ENCODE measurements at regions not wholly inside any gene's neighbourhood (a gene's known extent, or its start where the extent isn't known, plus 50 kb on each side); places are given as distances from the start of the nearest gene placed in this dataset.

DNA sequence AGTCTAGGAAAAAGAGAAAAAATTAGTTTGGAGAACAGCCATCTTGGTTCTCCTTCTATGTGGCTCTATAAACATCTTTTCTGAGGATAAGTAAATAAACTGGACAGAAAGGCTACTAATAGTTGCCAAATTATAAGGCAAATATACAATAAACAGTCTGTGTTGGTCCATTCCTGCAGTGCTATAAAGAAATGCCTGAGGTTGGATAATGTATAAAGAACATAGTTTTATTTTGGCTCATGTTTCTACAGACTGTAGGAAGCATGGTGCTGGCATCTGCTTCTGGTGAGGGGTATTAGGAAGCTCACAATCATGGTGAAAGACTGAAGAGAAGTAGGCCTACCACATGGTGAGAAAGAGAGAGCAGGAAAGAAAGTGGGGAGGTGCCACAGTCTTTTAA lies 209.7 kb downstream of the MACC1 start:
- no peak for DNase-seq (ENCODE audit: low read depth)

DNA sequence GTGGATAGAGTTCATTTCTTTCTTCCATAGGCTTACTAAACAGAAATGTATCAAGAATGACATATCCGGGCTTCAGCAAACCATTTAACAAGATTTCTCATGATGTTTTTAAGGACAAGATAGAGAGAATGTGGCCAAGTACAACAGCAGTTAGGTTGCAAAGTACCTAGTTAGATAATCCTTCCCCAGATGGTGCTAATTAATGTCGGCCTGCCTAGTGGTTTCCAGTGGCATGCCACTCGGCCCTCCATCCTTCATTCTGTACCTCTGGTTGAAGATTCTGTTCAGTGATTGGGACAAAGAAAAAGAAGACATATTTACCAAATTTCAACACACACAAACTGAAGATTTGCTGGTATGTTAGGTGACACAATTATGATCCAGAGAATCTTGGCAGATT lies 212.1 kb downstream of the MACC1 start:
- no peak for DNase-seq (ENCODE audit: low read depth)
- H3K4me3 ChIP-seq (ENCODE audit: low read depth, low read length), result no peak overlapping the region
- TF ChIP-seq, protein P1, sequence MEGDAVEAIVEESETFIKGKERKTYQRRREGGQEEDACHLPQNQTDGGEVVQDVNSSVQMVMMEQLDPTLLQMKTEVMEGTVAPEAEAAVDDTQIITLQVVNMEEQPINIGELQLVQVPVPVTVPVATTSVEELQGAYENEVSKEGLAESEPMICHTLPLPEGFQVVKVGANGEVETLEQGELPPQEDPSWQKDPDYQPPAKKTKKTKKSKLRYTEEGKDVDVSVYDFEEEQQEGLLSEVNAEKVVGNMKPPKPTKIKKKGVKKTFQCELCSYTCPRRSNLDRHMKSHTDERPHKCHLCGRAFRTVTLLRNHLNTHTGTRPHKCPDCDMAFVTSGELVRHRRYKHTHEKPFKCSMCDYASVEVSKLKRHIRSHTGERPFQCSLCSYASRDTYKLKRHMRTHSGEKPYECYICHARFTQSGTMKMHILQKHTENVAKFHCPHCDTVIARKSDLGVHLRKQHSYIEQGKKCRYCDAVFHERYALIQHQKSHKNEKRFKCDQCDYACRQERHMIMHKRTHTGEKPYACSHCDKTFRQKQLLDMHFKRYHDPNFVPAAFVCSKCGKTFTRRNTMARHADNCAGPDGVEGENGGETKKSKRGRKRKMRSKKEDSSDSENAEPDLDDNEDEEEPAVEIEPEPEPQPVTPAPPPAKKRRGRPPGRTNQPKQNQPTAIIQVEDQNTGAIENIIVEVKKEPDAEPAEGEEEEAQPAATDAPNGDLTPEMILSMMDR (IDR thresholded peaks at IDR 0.05; ENCODE audit: insufficient read depth, low read depth, low read length), result no peak

More for the DNA sequence above, 209.7 kb downstream of the MACC1 start:
- TF ChIP-seq, protein P1 (IDR thresholded peaks at IDR 0.05; ENCODE audit: insufficient read depth, low read depth, low read length), result no peak
- H3K4me3 ChIP-seq (ENCODE audit: low read depth, low read length), result no peak overlapping the region

DNA sequence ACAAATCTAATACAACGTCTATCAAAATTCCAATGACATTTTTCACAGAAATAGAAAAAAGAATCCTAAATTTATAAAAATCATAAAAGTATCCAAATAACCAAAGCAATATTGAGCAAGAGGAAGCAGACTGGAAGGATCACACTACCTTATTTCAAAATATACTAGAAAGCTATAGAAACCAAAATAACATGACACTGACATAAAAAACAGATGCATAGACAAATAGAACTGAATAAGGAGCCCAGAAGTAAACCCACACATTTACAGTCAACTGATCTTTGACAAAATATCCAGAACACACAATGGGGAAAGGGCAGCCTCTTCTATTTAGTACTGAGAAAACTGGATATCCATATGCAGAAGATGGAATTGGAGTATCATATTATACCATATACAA lies 217.5 kb downstream of the MACC1 start:
- TF ChIP-seq, protein P1 (IDR thresholded peaks at IDR 0.05; ENCODE audit: insufficient read depth, low read depth, low read length), result no peak
- H3K4me3 ChIP-seq (ENCODE audit: low read depth, low read length), result no peak overlapping the region
- no peak for DNase-seq (ENCODE audit: low read depth)

DNA sequence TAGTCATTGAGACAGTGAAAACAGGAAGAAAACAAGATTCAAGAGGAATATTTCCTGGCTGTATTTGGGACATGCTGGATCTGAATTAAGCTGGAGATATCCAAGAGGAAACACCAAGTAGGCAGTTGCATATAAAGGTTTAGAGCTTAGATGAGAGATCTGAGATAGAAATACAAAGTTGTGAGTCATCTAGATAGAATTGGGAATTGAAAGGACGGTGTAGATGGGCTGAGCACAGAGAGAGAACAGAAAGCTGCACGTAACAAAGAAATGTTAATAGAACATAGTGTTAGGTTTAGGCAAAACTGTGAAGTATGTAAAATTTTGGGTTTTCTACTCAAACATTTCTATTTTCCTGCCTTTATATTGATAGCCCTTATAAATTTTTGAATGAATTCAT lies 218.5 kb upstream of the TMEM196 start:
- TF ChIP-seq, protein P1 (IDR thresholded peaks at IDR 0.05; ENCODE audit: insufficient read depth, low read depth, low read length), result no peak
- H3K4me3 ChIP-seq (ENCODE audit: low read depth, low read length), result no peak overlapping the region
- peak; percentile 2 for DNase-seq (ENCODE audit: low read depth)

DNA sequence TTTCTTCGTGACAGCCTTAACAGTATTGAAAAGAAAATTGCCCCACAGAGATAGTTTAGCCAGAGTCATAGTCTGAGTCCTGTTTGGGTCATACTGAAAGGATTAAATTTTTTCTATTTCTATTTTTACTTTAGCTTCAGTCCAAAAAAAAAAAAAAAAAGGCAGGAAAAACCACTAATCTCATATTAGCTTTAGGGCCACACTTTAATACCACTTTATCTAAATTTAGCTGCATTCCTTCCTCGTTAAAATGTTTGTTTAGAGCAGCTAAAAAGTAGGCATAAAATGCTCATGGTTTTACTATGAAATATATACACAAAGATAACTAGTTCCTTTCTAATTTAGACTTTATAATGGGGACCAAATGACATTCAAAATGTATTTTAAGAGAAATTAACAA lies 216.5 kb upstream of the TMEM196 start:
- TF ChIP-seq, protein P1 (IDR thresholded peaks at IDR 0.05; ENCODE audit: insufficient read depth, low read depth, low read length), result no peak
- no peak overlapping the region for H3K4me3 ChIP-seq (ENCODE audit: low read depth, low read length)
- no peak for DNase-seq (ENCODE audit: low read depth)

DNA sequence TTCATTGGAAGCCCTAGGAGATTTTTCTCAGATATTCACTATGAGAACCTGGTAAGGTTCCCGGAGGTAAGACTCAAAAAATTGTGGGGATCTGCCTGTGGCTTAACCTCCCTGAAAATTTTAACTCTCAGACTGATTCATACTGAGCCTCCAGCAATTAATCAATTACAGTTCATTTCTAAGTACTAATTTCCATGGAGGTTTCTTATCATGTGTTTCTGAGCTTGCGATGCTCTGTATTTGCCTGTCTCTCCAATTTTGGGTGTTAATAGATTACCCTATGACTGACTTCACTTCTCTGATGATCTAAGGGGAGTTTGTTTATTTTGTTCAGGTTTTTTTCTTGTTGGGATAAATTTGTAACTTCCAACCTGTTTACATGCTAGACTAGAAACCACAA lies 215.4 kb upstream of the TMEM196 start:
- TF ChIP-seq, protein P1 (IDR thresholded peaks at IDR 0.05; ENCODE audit: insufficient read depth, low read depth, low read length), result no peak
- no peak overlapping the region for H3K4me3 ChIP-seq (ENCODE audit: low read depth, low read length)
- no peak for DNase-seq (ENCODE audit: low read depth)

DNA sequence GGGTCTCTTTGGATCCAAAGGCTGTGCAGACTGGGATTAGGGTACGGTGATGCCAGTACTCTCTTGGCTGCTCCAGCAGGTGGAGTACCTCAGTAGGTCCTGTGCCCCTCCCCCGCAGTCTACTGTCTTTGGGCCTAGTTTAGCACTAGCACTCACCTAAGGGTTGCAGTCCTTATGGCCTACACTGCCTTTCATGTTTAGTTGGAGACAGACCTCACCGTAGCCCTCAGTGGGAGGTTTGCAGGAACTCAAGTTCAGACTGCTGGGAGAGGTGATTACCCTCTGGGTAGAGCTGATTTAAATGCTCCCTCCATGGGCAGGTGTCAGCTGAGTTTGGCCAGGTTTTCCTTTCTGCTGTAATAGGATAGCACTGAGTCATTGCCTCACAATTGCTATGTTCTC lies 210.8 kb upstream of the TMEM196 start:
- no peak for DNase-seq (ENCODE audit: low read depth)
- TF ChIP-seq, protein P1 (IDR thresholded peaks at IDR 0.05; ENCODE audit: insufficient read depth, low read depth, low read length), result no peak
- H3K4me3 ChIP-seq (ENCODE audit: low read depth, low read length), result no peak overlapping the region

Measured in fibroblast of villous mesenchyme (primary cell).